Activated CD8-positive, alpha-beta memory T cell treated with anti-CD3 and anti-CD28 coated beads, Interleukin-2, amount 50 U/mL, for 48 hours (primary cell): ENCODE measurements at regions not wholly inside any gene's neighbourhood (a gene's known extent, or its start where the extent isn't known, plus 50 kb on each side); places are given as distances from the start of the nearest gene placed in this dataset.

Source experiments
- DNase-seq: peaks from one replicate; pipeline ENCODE4 v3.0.0-alpha.2; 2020

GRCh38 chr15:69828181-69828828 is 269.4 kb downstream of the TLE3 start:
- no peak for DNase-seq

GRCh38 chr15:69829974-69830373 is 267.7 kb downstream of the TLE3 start:
- no peak for DNase-seq

GRCh38 chr15:69830430-69830829 is 267.3 kb downstream of the TLE3 start:
- DNase-seq: no peak

- no peak for DNase-seq
These were observed 266.8 kb downstream of the TLE3 start for GRCh38 chr15:69830876-69831275.

GRCh38 chr15:69834267-69834666 is 263.4 kb downstream of the TLE3 start:
- no peak for DNase-seq

GRCh38 chr15:69834761-69835160 is 263.0 kb downstream of the TLE3 start:
- no peak for DNase-seq

- no peak for DNase-seq
These were observed 261.7 kb downstream of the TLE3 start for GRCh38 chr15:69836048-69836447.

- no peak for DNase-seq
These were observed 261.0 kb downstream of the TLE3 start for GRCh38 chr15:69836526-69837230.

- no peak for DNase-seq
These were observed 259.4 kb downstream of the TLE3 start for GRCh38 chr15:69838338-69838737.

GRCh38 chr15:69838994-69839393 is 258.7 kb downstream of the TLE3 start:
- no peak for DNase-seq

- no peak for DNase-seq
These were observed 256.4 kb downstream of the TLE3 start for GRCh38 chr15:69841113-69841828.

- DNase-seq: no peak
These were observed 254.9 kb downstream of the TLE3 start for GRCh38 chr15:69842851-69843250.

GRCh38 chr15:69843276-69843899 is 254.3 kb downstream of the TLE3 start:
- no peak for DNase-seq

- no peak for DNase-seq
These were observed 253.8 kb downstream of the TLE3 start for GRCh38 chr15:69843900-69844304.

GRCh38 chr15:69845159-69845558 is 252.6 kb downstream of the TLE3 start:
- no peak for DNase-seq

- no peak for DNase-seq
These were observed 250.1 kb downstream of the TLE3 start for GRCh38 chr15:69847625-69848024.

GRCh38 chr15:69848096-69848495 is 249.6 kb downstream of the TLE3 start:
- DNase-seq: no peak

- DNase-seq: no peak
These were observed 249.0 kb downstream of the TLE3 start for GRCh38 chr15:69848551-69849231.

GRCh38 chr15:69849232-69849610 is 248.5 kb downstream of the TLE3 start:
- no peak for DNase-seq

GRCh38 chr15:69852482-69852881 is 245.2 kb downstream of the TLE3 start:
- no peak for DNase-seq

GRCh38 chr15:69852916-69853315 is 244.8 kb downstream of the TLE3 start:
- no peak for DNase-seq

GRCh38 chr15:69853544-69853951 is 244.2 kb downstream of the TLE3 start:
- DNase-seq: no peak

GRCh38 chr15:69854001-69854400 is 243.7 kb downstream of the TLE3 start:
- no peak for DNase-seq
